ENCODE measurements at regions not wholly inside any gene's neighbourhood (a gene's known extent, or its start where the extent isn't known, plus 50 kb on each side); places are given as distances from the start of the nearest gene placed in this dataset.
A peak's percentile ranks its signal among the peaks of the same experiment; 100 is the strongest.

GRCh38 chr18:39802648-39803229 lies 2152.3 kb upstream of the PIK3C3 start:
- H3K27ac ChIP-seq, result no peak overlapping the region
- TF ChIP-seq CTCF (conservative IDR thresholded peaks at IDR 0.05; ENCODE audit: low read depth), result no peak
- POLR2A ChIA-PET (ENCODE audit: low non-redundant PET), result no interaction called here
- no peak for DNase-seq (ENCODE audit: low spot score)
- CTCF ChIA-PET, result no interaction called here

- TF ChIP-seq CTCF (conservative IDR thresholded peaks at IDR 0.05; ENCODE audit: low read depth), result no peak
- no peak for DNase-seq (ENCODE audit: low spot score)
- CTCF ChIA-PET, result no interaction called here
- POLR2A ChIA-PET (ENCODE audit: low non-redundant PET), result no interaction called here
- no peak overlapping the region for H3K27ac ChIP-seq
Observed at GRCh38 chr18:39801848-39802247, 2153.2 kb upstream of the PIK3C3 start.

GRCh38 chr18:39801010-39801409 lies 2154.0 kb upstream of the PIK3C3 start:
- TF ChIP-seq CTCF (conservative IDR thresholded peaks at IDR 0.05; ENCODE audit: low read depth), result no peak
- no peak for DNase-seq (ENCODE audit: low spot score)
- POLR2A ChIA-PET (ENCODE audit: low non-redundant PET), result no interaction called here
- CTCF ChIA-PET, result no interaction called here
- H3K27ac ChIP-seq, result no peak overlapping the region

- ChIA-PET POLR2A (ENCODE audit: low non-redundant PET) (no interaction called here), CTCF (no interaction called here)
- no peak for TF ChIP-seq CTCF (conservative IDR thresholded peaks at IDR 0.05; ENCODE audit: low read depth)
- DNase-seq (ENCODE audit: low spot score), result peak; percentile 12
- peak overlapping the region; percentile 88 for H3K27ac ChIP-seq
Observed at GRCh38 chr18:39799006-39799405, 2156.0 kb upstream of the PIK3C3 start.

- no peak for TF ChIP-seq CTCF (conservative IDR thresholded peaks at IDR 0.05; ENCODE audit: low read depth)
- DNase-seq (ENCODE audit: low spot score), result no peak
- H3K27ac ChIP-seq, result no peak overlapping the region
- CTCF ChIA-PET, result no interaction called here
- POLR2A ChIA-PET (ENCODE audit: low non-redundant PET), result no interaction called here
Observed at GRCh38 chr18:39796393-39796792, 2158.6 kb upstream of the PIK3C3 start.

GRCh38 chr18:39795350-39795749 lies 2159.7 kb upstream of the PIK3C3 start:
- no peak for DNase-seq (ENCODE audit: low spot score)
- no peak for TF ChIP-seq CTCF (conservative IDR thresholded peaks at IDR 0.05; ENCODE audit: low read depth)
- no peak overlapping the region for H3K27ac ChIP-seq
- CTCF ChIA-PET, result no interaction called here
- POLR2A ChIA-PET (ENCODE audit: low non-redundant PET), result no interaction called here

- POLR2A ChIA-PET (ENCODE audit: low non-redundant PET), result no interaction called here
- H3K27ac ChIP-seq, result no peak overlapping the region
- DNase-seq (ENCODE audit: low spot score), result no peak
- CTCF ChIA-PET, result no interaction called here
- no peak for TF ChIP-seq CTCF (conservative IDR thresholded peaks at IDR 0.05; ENCODE audit: low read depth)
Observed at GRCh38 chr18:39793609-39794008, 2161.4 kb upstream of the PIK3C3 start.

Data from RWPE1 (cell line).